PFSK-1 (cell line): ENCODE measurements at regions not wholly inside any gene's neighbourhood (a gene's known extent, or its start where the extent isn't known, plus 50 kb on each side); places are given as distances from the start of the nearest gene placed in this dataset.

Source experiments
- POLR2AphosphoS5 ChIP-seq: IDR thresholded peaks from 2 replicates; pipeline ENCODE4 v1.6.1; 2012; ENCODE audit warnings: low read depth, mild to moderate bottlenecking, control low read depth, low read length, moderate library complexity
- REST ChIP-seq, 2 experiments: IDR thresholded peaks; 2 replicates each; pipeline versions ENCODE4 v1.6.1 to v1.8.0; 2011 to 2012; ENCODE audit warnings: low read depth in 2 of 2, low read length in 2 of 2, control low read depth in 1 of 2, inconsistent platforms in 1 of 2, mild to moderate bottlenecking in 1 of 2, moderate library complexity in 1 of 2; ENCODE audit not compliant: insufficient read depth in 1 of 2
- SIN3A ChIP-seq: IDR thresholded peaks from 2 replicates; pipeline ENCODE4 v1.6.1; 2012; ENCODE audit warnings: mild to moderate bottlenecking, low read length, moderate library complexity, borderline replicate concordance; ENCODE audit not compliant: insufficient read depth

- no peak for TF ChIP-seq POLR2AphosphoS5
- TF ChIP-seq SIN3A = no peak
- TF ChIP-seq REST (IDR thresholded peaks at IDR 0.05; ENCODE audit: insufficient read depth in 1 of 2, low read depth in 2 of 2, low read length in 2 of 2) = no peak
Observed at GRCh38 chr13:72537782-72538181, 189.6 kb downstream of the MZT1 start.
